GM13977 (cell line): ENCODE measurements at regions not wholly inside any gene's neighbourhood (a gene's known extent, or its start where the extent isn't known, plus 50 kb on each side); places are given as distances from the start of the nearest gene placed in this dataset.

ENCODE experiments used
- DNase-seq: peaks from one replicate; pipeline ENCODE4 v3.0.0; 2012; ENCODE audit warnings: low spot score
- in situ Hi-C: fragments of 300-500 bp; cut with MboI; formaldehyde crosslinking; loops from one replicate; pipeline ENCODE4 v1.12.0; 2022; ENCODE audit warnings: low sequenced_read_pairs, low pct_unique_long_range_greater_than_20kb, mixed read lengths, inconsistent platforms; ENCODE audit not compliant: unreplicated experiment
- TF ChIP-seq, protein P1 (sequence below): IDR thresholded peaks from 2 replicates; pipeline ENCODE4 v1.5.1; 2012; ENCODE audit warnings: mild to moderate bottlenecking, control low read depth; ENCODE audit not compliant: insufficient read depth; ENCODE audit errors: extremely low read depth, missing control alignments

DNA sequence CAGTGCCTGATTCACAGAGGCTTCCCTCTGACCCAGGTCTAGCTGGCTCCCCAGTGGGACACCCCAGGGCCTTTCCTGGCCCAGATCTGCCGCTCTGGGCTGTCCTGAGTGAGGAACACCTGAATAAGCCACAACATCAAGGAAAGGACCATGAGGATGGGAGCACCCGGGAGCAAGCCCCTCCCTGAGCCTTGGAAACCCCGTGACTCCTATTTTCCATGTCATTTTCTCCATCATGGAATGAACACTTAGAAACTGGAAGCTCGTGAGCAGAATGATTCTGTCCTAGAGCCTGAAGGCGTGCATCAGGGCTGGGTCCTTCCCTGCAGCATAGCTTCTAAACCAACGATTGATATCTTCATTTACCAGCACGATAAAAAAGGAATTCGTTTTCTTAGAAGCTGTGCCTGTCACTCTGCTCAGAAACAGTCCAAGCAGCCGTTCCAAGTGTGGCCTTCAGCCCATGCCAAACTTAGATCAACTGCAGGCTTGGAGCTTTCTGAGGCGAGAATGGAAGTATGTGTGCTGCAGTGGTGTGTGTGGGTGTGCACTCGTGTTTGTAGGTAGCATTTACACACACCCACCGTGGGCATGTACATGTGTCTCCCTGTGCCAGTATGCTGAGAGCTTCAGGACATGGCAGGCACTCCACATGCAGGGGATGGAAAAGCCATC, 83.2 kb upstream of the FOXC1 start:
- in situ Hi-C loops, result no loop called here
- no peak for DNase-seq

DNA sequence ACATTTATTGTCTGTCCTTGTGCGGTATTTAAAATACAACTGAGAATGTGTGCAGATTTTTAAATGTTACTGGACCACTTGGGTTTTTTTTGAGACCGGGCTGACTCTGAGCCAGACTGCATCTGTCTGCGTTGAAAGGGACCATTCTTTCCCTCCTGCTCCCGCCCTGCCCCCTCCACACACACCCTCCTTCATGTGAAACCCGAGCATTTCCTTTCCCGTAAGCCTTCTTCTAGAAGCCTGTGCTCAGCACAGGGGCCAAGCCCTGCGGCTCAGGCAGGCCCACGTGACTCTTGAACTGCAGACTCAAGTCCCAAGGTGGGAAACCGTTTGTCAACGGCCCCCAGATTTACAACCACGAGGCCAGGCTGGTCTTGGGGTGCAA, 82.7 kb upstream of the FOXC1 start:
- TF ChIP-seq, protein P1, sequence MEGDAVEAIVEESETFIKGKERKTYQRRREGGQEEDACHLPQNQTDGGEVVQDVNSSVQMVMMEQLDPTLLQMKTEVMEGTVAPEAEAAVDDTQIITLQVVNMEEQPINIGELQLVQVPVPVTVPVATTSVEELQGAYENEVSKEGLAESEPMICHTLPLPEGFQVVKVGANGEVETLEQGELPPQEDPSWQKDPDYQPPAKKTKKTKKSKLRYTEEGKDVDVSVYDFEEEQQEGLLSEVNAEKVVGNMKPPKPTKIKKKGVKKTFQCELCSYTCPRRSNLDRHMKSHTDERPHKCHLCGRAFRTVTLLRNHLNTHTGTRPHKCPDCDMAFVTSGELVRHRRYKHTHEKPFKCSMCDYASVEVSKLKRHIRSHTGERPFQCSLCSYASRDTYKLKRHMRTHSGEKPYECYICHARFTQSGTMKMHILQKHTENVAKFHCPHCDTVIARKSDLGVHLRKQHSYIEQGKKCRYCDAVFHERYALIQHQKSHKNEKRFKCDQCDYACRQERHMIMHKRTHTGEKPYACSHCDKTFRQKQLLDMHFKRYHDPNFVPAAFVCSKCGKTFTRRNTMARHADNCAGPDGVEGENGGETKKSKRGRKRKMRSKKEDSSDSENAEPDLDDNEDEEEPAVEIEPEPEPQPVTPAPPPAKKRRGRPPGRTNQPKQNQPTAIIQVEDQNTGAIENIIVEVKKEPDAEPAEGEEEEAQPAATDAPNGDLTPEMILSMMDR, result no peak
- DNase-seq, result no peak
- in situ Hi-C loops, result no loop called here

More for the DNA sequence above, 83.2 kb upstream of the FOXC1 start:
- TF ChIP-seq, protein P1, result no peak

DNA sequence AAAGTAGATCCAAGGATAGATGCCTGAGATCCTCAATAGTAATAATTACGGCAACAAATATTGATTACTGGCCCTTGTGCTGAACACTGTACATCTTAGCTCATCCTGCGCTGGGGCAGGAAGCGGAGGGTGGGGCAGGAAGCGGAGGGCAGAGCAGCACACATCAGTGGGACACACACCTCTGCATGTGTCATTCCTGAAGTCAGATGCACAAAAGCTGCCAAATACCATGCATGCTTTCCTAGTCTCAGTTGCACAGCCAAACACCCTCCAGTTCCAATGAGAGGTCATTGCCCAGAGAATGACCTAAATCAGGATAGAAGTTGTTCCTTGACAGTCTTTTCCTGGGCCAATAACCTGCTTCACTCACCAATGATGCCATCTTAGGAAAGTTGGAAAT, 74.4 kb upstream of the FOXC1 start:
- TF ChIP-seq, protein P1, result no peak
- DNase-seq, result no peak
- in situ Hi-C loops, result no loop called here

DNA sequence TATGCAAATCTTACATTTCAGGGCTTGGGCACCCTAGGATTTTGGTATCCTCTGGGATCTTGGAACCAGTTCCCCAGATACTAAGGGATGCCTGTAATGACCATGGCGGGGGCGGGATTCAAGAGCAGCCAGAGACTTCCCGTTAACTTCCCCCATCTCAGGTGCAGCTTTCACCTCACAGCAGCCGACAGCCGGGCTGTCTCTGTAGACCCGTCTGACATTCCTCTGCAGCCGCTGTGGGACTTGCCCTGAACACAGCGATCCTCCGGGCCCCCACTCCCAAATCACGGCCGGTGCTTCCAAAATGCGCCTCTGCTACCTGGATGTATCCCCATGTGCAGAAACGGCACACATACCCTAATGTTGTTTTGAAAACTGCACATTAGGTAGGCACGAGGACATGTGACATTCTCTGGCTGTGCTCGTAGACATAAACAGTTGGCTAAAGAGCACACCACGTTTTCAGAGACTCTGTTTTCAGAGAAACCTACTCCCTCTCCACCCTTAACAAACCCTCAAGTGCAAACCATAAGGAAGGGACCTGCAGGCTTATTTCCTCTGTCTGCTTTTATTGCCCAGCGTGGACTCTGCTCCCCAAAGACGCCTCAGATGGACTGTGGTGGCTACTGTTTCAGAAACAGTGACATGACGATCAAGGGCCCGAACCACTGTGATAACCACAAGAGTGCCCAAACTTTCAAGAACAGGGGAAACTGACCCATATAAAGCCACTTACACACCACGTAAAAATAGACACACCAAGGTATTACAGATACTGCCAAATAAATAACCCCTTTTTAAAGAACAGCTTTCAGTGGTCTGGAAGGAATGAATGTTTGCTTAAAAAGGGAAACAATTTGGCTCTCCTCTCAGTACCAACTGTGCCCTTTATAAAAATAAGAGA, 72.9 kb upstream of the FOXC1 start:
- TF ChIP-seq, protein P1, result no peak
- in situ Hi-C loops, result no loop called here
- no peak for DNase-seq

DNA sequence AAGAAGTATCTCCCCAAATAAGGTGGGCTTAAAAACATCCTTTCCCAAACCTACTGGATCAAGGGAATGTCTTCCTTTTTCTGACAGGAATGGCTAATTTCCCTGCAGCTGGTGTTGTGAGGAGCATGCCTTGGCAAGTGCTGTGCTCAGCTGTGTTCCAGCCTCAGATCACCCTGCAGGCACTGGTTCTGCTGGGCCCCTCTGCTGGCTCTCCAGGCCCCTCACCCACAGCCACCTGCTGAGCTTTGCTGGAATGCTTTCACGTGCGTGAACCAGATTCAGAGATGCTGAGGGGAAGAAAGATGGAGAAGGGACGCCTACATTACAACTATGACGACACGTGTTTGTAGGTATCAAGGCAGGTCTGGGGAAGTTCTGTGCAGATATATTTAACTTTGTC, 71.3 kb upstream of the FOXC1 start:
- DNase-seq, result no peak
- in situ Hi-C loops, result no loop called here
- TF ChIP-seq, protein P1, result no peak

DNA sequence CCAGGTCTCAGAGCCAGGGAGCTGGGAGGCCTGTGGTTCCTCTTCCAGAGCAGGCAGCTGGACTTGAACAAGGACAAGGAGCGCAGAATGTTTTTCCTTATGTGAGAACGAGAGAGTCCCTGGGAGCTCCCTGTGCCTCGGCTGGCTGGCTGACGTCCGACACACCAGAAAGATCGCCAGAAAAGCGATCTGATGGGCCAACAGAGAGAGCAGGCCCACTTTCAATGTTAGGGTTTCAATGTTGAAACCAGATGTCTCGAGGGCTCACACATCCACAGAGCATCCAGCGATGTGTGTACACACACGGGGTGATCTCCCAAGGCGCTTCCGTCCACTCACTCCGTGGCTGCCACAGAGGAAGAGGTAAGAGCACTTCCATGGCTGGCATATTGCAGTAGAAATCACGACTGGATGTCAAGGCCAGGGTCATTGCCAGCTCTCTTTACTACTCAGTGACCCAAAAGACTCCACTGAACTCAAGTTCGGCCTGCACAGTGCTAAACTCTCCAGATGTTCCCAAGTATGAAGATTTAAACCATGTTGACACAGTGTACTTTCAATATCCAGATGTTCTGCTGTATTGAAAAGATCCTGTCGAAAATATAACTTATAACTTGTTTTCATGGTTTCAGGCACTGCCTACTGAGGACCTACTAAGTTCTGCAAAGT, 70.8 kb upstream of the FOXC1 start:
- DNase-seq, result no peak
- TF ChIP-seq, protein P1, result no peak
- in situ Hi-C loops, result no loop called here
